ENCODE measurements at regions not wholly inside any gene's neighbourhood (a gene's known extent, or its start where the extent isn't known, plus 50 kb on each side); places are given as distances from the start of the nearest gene placed in this dataset.

DNA sequence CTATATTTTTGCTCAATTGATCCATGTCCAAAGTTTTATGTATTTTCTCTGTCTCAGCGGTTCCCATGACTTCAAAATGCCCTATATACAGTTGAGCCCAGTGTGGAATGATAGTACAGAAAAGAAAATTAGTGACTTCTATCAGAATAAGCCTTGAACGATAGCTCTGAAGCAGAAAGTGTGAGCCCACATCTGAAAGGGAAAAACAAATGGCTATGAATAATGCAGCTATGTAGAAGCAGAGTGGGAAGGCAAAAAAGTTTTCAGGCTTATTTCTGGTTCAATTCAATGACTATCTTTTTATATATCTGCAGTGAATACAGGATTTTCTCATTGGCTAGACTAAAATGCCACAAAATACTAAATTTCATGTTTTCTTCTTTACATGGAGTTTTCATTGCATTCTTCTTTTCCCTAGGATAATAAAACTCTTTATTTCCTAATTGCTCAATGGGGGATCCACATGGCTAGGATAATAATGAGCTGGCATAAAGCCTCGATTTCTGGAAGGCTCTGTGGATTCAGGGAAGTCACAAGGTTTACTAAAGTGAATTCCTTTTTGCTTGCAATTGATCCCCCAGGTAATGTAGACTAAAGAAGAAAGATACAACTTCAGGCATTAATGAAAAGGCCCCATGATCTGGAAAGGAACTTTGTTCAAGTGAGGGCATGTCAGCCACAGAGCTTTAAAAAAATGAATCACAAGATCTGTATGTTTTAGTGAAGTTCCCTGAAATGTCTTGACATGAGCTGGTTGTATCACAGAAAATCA, 377.0 kb upstream of the RIOK2 start:
- H3K4ac ChIP-seq (ENCODE audit: low read depth, low read length) = no peak overlapping the region
- no peaks in the 10 kb centered on the region for H3K4me1 ChIP-seq (ENCODE audit: control insufficient read depth in 1 of 2, insufficient read depth in 2 of 2, low read length in 2 of 2)
- no peak overlapping the region for H3K9ac ChIP-seq (ENCODE audit: low read length)
- no peaks in the 10 kb centered on the region for H3K79me1 ChIP-seq (ENCODE audit: low read length)
- H2BK120ac ChIP-seq (ENCODE audit: insufficient read depth, low read length, poor library complexity) = no peak overlapping the region
- H3K18ac ChIP-seq (ENCODE audit: low read length) = no peak overlapping the region
- no peak overlapping the region for H2AFZ ChIP-seq (ENCODE audit: insufficient read depth, low read length, poor library complexity)
- no peaks in the 10 kb centered on the region for H3K36me3 ChIP-seq (ENCODE audit: control insufficient read depth in 1 of 2, insufficient read depth in 2 of 2, low read length in 2 of 2)
- no peak overlapping the region for H4K12ac ChIP-seq (ENCODE audit: low read depth, low read length)
- no peaks in the 10 kb centered on the region for H3K79me2 ChIP-seq (ENCODE audit: control insufficient read depth, insufficient read depth, low read length, poor library complexity)
- no peak overlapping the region for H2AK5ac ChIP-seq (ENCODE audit: low read length)
- H3K23ac ChIP-seq (ENCODE audit: low read length) = no peak overlapping the region
- no peak overlapping the region for H2BK5ac ChIP-seq (ENCODE audit: low read depth, low read length, poor library complexity)
- no peak overlapping the region for H3K27ac ChIP-seq (ENCODE audit: low read depth, low read length)
- H3K27me3 ChIP-seq (ENCODE audit: insufficient read depth, low read length) = no peaks in the 10 kb centered on the region
- no peak overlapping the region for H3K4me3 ChIP-seq (ENCODE audit: low read depth, low read length)
- H3K4me2 ChIP-seq (ENCODE audit: low read length) = no peak overlapping the region
- H3K9me3 ChIP-seq (ENCODE audit: insufficient read depth, low read depth, low read length) = no peaks in the 10 kb centered on the region
- H3K14ac ChIP-seq (ENCODE audit: low read length) = no peak overlapping the region
- no peak for DNase-seq
- H2BK12ac ChIP-seq (ENCODE audit: low read length) = no peak overlapping the region
- no CpG with 5 or more reads among the region's 3 CpGs for WGBS (ENCODE audit: extremely low coverage, insufficient coverage, insufficient read length)
- H4K8ac ChIP-seq (ENCODE audit: low read depth, low read length) = no peak overlapping the region
- no peak overlapping the region for H4K91ac ChIP-seq (ENCODE audit: low read depth, low read length)

DNA sequence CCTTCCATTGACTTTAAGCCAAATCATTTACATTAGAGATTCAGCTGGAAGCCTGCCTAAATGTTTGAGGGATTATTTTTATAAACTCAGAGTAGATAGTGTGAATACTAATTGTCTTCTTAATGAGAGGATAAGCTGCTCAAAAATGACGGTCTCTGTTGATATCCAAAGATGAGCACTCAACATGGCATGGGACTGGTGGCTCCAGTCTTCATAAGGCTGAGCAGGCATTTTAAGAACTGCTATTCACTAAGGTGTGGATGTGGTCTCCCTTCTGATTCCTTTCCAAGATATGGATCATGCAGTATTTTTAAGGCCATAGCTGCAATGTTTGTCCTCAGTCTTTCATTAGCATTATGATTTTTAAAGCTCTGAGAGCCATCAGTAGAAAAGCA, 377.5 kb upstream of the RIOK2 start:
- H3K23ac ChIP-seq (ENCODE audit: low read length) = no peak overlapping the region
- no peaks in the 10 kb centered on the region for H3K9me3 ChIP-seq (ENCODE audit: insufficient read depth, low read depth, low read length)
- no peaks in the 10 kb centered on the region for H3K79me1 ChIP-seq (ENCODE audit: low read length)
- H3K9ac ChIP-seq (ENCODE audit: low read length) = no peak overlapping the region
- H3K14ac ChIP-seq (ENCODE audit: low read length) = no peak overlapping the region
- no peak for DNase-seq
- no peaks in the 10 kb centered on the region for H3K4me1 ChIP-seq (ENCODE audit: control insufficient read depth in 1 of 2, insufficient read depth in 2 of 2, low read length in 2 of 2)
- no peak overlapping the region for H2AK5ac ChIP-seq (ENCODE audit: low read length)
- no peak overlapping the region for H3K4me3 ChIP-seq (ENCODE audit: low read depth, low read length)
- no peak overlapping the region for H3K4me2 ChIP-seq (ENCODE audit: low read length)
- WGBS (ENCODE audit: extremely low coverage, insufficient coverage, insufficient read length) = no CpG with 5 or more reads among the region's 1 CpG
- H2BK5ac ChIP-seq (ENCODE audit: low read depth, low read length, poor library complexity) = no peak overlapping the region
- no peak overlapping the region for H3K27ac ChIP-seq (ENCODE audit: low read depth, low read length)
- H4K91ac ChIP-seq (ENCODE audit: low read depth, low read length) = no peak overlapping the region
- H3K4ac ChIP-seq (ENCODE audit: low read depth, low read length) = no peak overlapping the region
- no peaks in the 10 kb centered on the region for H3K27me3 ChIP-seq (ENCODE audit: insufficient read depth, low read length)
- no peak overlapping the region for H4K12ac ChIP-seq (ENCODE audit: low read depth, low read length)
- H2BK120ac ChIP-seq (ENCODE audit: insufficient read depth, low read length, poor library complexity) = no peak overlapping the region
- no peak overlapping the region for H3K18ac ChIP-seq (ENCODE audit: low read length)
- H4K8ac ChIP-seq (ENCODE audit: low read depth, low read length) = no peak overlapping the region
- H3K36me3 ChIP-seq (ENCODE audit: control insufficient read depth in 1 of 2, insufficient read depth in 2 of 2, low read length in 2 of 2) = no peaks in the 10 kb centered on the region
- no peaks in the 10 kb centered on the region for H3K79me2 ChIP-seq (ENCODE audit: control insufficient read depth, insufficient read depth, low read length, poor library complexity)
- H2BK12ac ChIP-seq (ENCODE audit: low read length) = no peak overlapping the region
- no peak overlapping the region for H2AFZ ChIP-seq (ENCODE audit: insufficient read depth, low read length, poor library complexity)

GRCh38 chr5:97563050-97563657, 380.1 kb upstream of the RIOK2 start:
- no peaks in the 10 kb centered on the region for H3K36me3 ChIP-seq (ENCODE audit: control insufficient read depth in 1 of 2, insufficient read depth in 2 of 2, low read length in 2 of 2)

DNA sequence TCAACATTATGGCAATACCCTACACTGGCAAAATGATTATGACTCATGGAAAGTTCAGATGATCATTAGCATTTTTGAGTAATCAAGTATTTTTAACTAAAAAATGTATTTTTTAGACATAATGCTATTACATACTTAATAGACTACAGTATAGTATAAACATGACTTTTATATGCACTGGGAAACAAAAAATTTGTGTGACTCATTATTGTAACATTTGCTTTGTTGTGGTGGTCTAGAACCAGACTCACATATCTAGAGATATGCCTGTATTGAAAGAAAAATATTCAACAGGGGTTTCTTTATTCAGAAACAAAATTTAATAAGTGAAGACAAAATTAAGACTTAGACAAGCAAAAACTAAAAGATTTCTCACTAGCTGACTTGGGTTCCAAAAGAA, 385.3 kb upstream of the RIOK2 start:
- no peak overlapping the region for H2AFZ ChIP-seq (ENCODE audit: insufficient read depth, low read length, poor library complexity)
- H3K9ac ChIP-seq (ENCODE audit: low read length) = no peak overlapping the region
- no peak overlapping the region for H3K4me3 ChIP-seq (ENCODE audit: low read depth, low read length)
- H3K79me1 ChIP-seq (ENCODE audit: low read length) = no peaks in the 10 kb centered on the region
- H3K4me1 ChIP-seq (ENCODE audit: control insufficient read depth in 1 of 2, insufficient read depth in 2 of 2, low read length in 2 of 2) = no peaks in the 10 kb centered on the region
- H2BK120ac ChIP-seq (ENCODE audit: insufficient read depth, low read length, poor library complexity) = no peak overlapping the region
- no peak overlapping the region for H3K18ac ChIP-seq (ENCODE audit: low read length)
- H2BK5ac ChIP-seq (ENCODE audit: low read depth, low read length, poor library complexity) = no peak overlapping the region
- no peak overlapping the region for H2AK5ac ChIP-seq (ENCODE audit: low read length)
- no peak overlapping the region for H3K27ac ChIP-seq (ENCODE audit: low read depth, low read length)
- H3K79me2 ChIP-seq (ENCODE audit: control insufficient read depth, insufficient read depth, low read length, poor library complexity) = no peaks in the 10 kb centered on the region
- H3K4ac ChIP-seq (ENCODE audit: low read depth, low read length) = no peak overlapping the region
- H4K12ac ChIP-seq (ENCODE audit: low read depth, low read length) = no peak overlapping the region
- no peak for DNase-seq
- H3K9me3 ChIP-seq (ENCODE audit: insufficient read depth, low read depth, low read length) = peaks cover 9% of the 10 kb centered on the region
- H2BK12ac ChIP-seq (ENCODE audit: low read length) = no peak overlapping the region
- H3K36me3 ChIP-seq (ENCODE audit: control insufficient read depth in 1 of 2, insufficient read depth in 2 of 2, low read length in 2 of 2) = no peaks in the 10 kb centered on the region
- H3K4me2 ChIP-seq (ENCODE audit: low read length) = no peak overlapping the region
- no peak overlapping the region for H3K14ac ChIP-seq (ENCODE audit: low read length)
- H3K27me3 ChIP-seq (ENCODE audit: insufficient read depth, low read length) = no peaks in the 10 kb centered on the region
- no peak overlapping the region for H4K91ac ChIP-seq (ENCODE audit: low read depth, low read length)
- no peak overlapping the region for H4K8ac ChIP-seq (ENCODE audit: low read depth, low read length)
- H3K23ac ChIP-seq (ENCODE audit: low read length) = no peak overlapping the region

More at GRCh38 chr5:97563050-97563657, 380.1 kb upstream of the RIOK2 start:
- H3K4ac ChIP-seq (ENCODE audit: low read depth, low read length) = no peak overlapping the region
- no peak overlapping the region for H3K23ac ChIP-seq (ENCODE audit: low read length)
- no peak overlapping the region for H2AFZ ChIP-seq (ENCODE audit: insufficient read depth, low read length, poor library complexity)
- H3K4me3 ChIP-seq (ENCODE audit: low read depth, low read length) = no peak overlapping the region
- no peak overlapping the region for H4K12ac ChIP-seq (ENCODE audit: low read depth, low read length)
- no peaks in the 10 kb centered on the region for H3K27me3 ChIP-seq (ENCODE audit: insufficient read depth, low read length)
- no CpG with 5 or more reads among the region's 2 CpGs for WGBS (ENCODE audit: extremely low coverage, insufficient coverage, insufficient read length)
- H3K79me2 ChIP-seq (ENCODE audit: control insufficient read depth, insufficient read depth, low read length, poor library complexity) = no peaks in the 10 kb centered on the region
- no peak overlapping the region for H2BK5ac ChIP-seq (ENCODE audit: low read depth, low read length, poor library complexity)
- DNase-seq = no peak
- H2BK12ac ChIP-seq (ENCODE audit: low read length) = no peak overlapping the region
- H4K8ac ChIP-seq (ENCODE audit: low read depth, low read length) = no peak overlapping the region
- no peak overlapping the region for H4K91ac ChIP-seq (ENCODE audit: low read depth, low read length)
- H3K79me1 ChIP-seq (ENCODE audit: low read length) = no peaks in the 10 kb centered on the region
- H3K27ac ChIP-seq (ENCODE audit: low read depth, low read length) = no peak overlapping the region
- no peak overlapping the region for H3K14ac ChIP-seq (ENCODE audit: low read length)
- H2AK5ac ChIP-seq (ENCODE audit: low read length) = no peak overlapping the region
- no peaks in the 10 kb centered on the region for H3K9me3 ChIP-seq (ENCODE audit: insufficient read depth, low read depth, low read length)
- no peak overlapping the region for H3K18ac ChIP-seq (ENCODE audit: low read length)
- no peak overlapping the region for H2BK120ac ChIP-seq (ENCODE audit: insufficient read depth, low read length, poor library complexity)
- H3K4me1 ChIP-seq (ENCODE audit: control insufficient read depth in 1 of 2, insufficient read depth in 2 of 2, low read length in 2 of 2) = no peaks in the 10 kb centered on the region
- H3K9ac ChIP-seq (ENCODE audit: low read length) = no peak overlapping the region
- H3K4me2 ChIP-seq (ENCODE audit: low read length) = no peak overlapping the region
